ENCODE measurements at regions not wholly inside any gene's neighbourhood (a gene's known extent, or its start where the extent isn't known, plus 50 kb on each side); places are given as distances from the start of the nearest gene placed in this dataset.

DNA sequence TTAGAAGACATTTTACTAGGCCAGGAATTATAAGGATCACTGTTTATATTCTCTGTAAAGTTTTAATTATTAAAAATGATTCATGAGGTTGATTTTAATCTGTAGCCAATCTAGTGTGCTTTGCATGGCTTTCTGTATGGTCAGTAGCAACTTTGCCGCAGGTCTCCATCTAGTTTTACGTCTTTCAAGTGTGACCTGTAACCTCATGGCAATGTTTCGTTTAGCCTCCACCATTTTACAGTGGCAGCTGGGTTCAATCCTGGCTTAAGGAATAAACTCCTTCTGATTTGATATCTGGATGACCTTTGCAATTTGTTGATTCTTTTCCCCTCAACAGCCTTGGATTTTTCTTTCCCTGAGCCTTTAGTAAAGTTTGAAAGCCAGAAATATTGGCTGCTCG is 434.5 kb upstream of the CDH9 start:
- Histone ChIP-seq H3K4me1 (ENCODE audit: low read length) (no peaks in the 10 kb centered on the region), H2AFZ (ENCODE audit: low read depth, low read length) (no peak overlapping the region), H3K79me2 (ENCODE audit: low read length) (no peaks in the 10 kb centered on the region), H3K36me3 (replicated peaks; ENCODE audit: low read depth, low read length) (no peaks in the 10 kb centered on the region), H3K27me3 (ENCODE audit: low read depth, low read length) (no peaks in the 10 kb centered on the region), H3K27ac (ENCODE audit: low read length) (no peak overlapping the region), H4K20me1 (ENCODE audit: insufficient read depth, low read length) (no peaks in the 10 kb centered on the region), H3K9me3 (ENCODE audit: insufficient read depth, low read length) (no peaks in the 10 kb centered on the region), H3K4me3 (ENCODE audit: low read length) (no peak overlapping the region), H3K4me2 (ENCODE audit: low read length) (no peak overlapping the region), H3K9ac (ENCODE audit: low read length) (no peak overlapping the region)
- TF ChIP-seq EZH2phosphoT487 (IDR thresholded peaks at IDR 0.05; ENCODE audit: low read depth) = no peak
- TF ChIP-seq, protein P1, sequence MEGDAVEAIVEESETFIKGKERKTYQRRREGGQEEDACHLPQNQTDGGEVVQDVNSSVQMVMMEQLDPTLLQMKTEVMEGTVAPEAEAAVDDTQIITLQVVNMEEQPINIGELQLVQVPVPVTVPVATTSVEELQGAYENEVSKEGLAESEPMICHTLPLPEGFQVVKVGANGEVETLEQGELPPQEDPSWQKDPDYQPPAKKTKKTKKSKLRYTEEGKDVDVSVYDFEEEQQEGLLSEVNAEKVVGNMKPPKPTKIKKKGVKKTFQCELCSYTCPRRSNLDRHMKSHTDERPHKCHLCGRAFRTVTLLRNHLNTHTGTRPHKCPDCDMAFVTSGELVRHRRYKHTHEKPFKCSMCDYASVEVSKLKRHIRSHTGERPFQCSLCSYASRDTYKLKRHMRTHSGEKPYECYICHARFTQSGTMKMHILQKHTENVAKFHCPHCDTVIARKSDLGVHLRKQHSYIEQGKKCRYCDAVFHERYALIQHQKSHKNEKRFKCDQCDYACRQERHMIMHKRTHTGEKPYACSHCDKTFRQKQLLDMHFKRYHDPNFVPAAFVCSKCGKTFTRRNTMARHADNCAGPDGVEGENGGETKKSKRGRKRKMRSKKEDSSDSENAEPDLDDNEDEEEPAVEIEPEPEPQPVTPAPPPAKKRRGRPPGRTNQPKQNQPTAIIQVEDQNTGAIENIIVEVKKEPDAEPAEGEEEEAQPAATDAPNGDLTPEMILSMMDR (IDR thresholded peaks at IDR 0.05; ENCODE audit: low read depth, low read length) = no peak

DNA sequence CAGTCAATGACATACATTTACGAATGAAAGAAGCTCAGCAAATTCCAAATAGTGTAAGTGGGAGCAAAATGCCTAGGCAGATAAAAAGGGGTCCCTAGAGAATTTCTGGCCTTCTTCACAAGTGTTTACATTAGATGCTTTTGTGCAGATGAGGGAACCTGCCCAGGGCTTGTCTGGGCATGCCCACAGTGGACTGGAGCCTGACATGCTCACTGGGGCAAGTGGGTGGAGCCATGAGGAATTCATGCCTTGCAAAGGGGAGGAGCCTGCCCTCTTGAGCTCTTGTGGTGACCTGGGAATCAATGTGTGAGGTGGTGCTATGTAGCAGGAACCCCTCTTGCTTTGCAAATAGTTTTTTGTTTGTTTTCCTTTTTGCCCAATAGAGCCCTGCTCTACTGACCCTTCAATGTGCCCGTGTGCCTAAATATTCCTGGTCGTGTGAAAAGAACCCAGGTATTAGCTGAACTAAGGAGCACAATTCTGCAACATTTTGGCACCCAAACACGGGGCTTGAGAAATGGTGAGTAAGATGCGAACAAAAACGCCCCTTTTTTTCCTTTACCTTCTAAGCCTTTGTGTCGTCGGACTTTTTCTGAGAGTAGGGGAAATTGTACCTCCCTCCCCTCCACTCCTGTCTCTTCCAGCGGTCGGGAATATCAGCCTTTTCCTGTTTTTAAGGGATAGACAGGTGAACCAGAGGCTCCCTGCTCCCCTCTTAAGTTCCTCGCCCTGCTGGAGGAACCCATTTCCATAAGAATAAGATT is 433.8 kb upstream of the CDH9 start:
- no peak overlapping the region for H3K4me3 ChIP-seq (ENCODE audit: low read length)
- no peaks in the 10 kb centered on the region for H3K4me1 ChIP-seq (ENCODE audit: low read length)
- H3K9ac ChIP-seq (ENCODE audit: low read length) = no peak overlapping the region
- TF ChIP-seq, protein P1 (IDR thresholded peaks at IDR 0.05; ENCODE audit: low read depth, low read length) = no peak
- TF ChIP-seq EZH2phosphoT487 (IDR thresholded peaks at IDR 0.05; ENCODE audit: low read depth) = no peak
- H3K4me2 ChIP-seq (ENCODE audit: low read length) = no peak overlapping the region
- no peaks in the 10 kb centered on the region for H4K20me1 ChIP-seq (ENCODE audit: insufficient read depth, low read length)
- no peaks in the 10 kb centered on the region for H3K79me2 ChIP-seq (ENCODE audit: low read length)
- no peaks in the 10 kb centered on the region for H3K36me3 ChIP-seq (replicated peaks; ENCODE audit: low read depth, low read length)
- H3K9me3 ChIP-seq (ENCODE audit: insufficient read depth, low read length) = no peaks in the 10 kb centered on the region
- H2AFZ ChIP-seq (ENCODE audit: low read depth, low read length) = no peak overlapping the region
- no peaks in the 10 kb centered on the region for H3K27me3 ChIP-seq (ENCODE audit: low read depth, low read length)
- H3K27ac ChIP-seq (ENCODE audit: low read length) = no peak overlapping the region

DNA sequence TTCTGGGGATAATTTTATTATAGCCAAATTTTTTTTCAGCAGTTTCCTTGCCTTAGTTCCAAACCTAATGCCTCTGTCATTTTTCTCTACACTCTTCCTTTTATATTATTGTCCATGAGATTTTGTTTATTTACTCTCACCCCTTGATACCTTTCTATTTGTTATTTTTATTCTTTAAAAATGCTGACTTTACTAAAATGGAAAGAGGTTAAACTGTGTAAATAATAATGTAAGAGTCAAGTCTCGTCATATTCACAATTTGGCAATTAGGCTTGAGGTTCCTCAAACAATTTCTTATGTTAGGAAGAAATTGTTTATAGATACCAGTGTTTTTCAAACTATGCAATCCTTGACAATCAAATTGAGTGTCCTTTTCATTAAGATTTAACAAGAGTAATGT is 428.6 kb upstream of the CDH9 start:
- TF ChIP-seq, protein P1 (IDR thresholded peaks at IDR 0.05; ENCODE audit: low read depth, low read length) = no peak
- no peak for TF ChIP-seq EZH2phosphoT487 (IDR thresholded peaks at IDR 0.05; ENCODE audit: low read depth)
- Histone ChIP-seq H2AFZ (ENCODE audit: low read depth, low read length) (no peak overlapping the region), H3K79me2 (ENCODE audit: low read length) (no peaks in the 10 kb centered on the region), H3K27me3 (ENCODE audit: low read depth, low read length) (no peaks in the 10 kb centered on the region), H3K4me1 (ENCODE audit: low read length) (no peaks in the 10 kb centered on the region), H3K9ac (ENCODE audit: low read length) (no peak overlapping the region), H3K36me3 (replicated peaks; ENCODE audit: low read depth, low read length) (no peaks in the 10 kb centered on the region), H3K4me3 (ENCODE audit: low read length) (no peak overlapping the region), H3K4me2 (ENCODE audit: low read length) (no peak overlapping the region), H3K9me3 (ENCODE audit: insufficient read depth, low read length) (no peaks in the 10 kb centered on the region), H4K20me1 (ENCODE audit: insufficient read depth, low read length) (no peaks in the 10 kb centered on the region), H3K27ac (ENCODE audit: low read length) (no peak overlapping the region)

- H3K36me3 ChIP-seq (replicated peaks; ENCODE audit: low read depth, low read length) = no peaks in the 10 kb centered on the region
- H2AFZ ChIP-seq (ENCODE audit: low read depth, low read length) = no peak overlapping the region
- H3K9me3 ChIP-seq (ENCODE audit: insufficient read depth, low read length) = no peaks in the 10 kb centered on the region
- H3K4me1 ChIP-seq (ENCODE audit: low read length) = no peaks in the 10 kb centered on the region
- H3K27ac ChIP-seq (ENCODE audit: low read length) = no peak overlapping the region
- no peaks in the 10 kb centered on the region for H3K79me2 ChIP-seq (ENCODE audit: low read length)
- no peak overlapping the region for H3K9ac ChIP-seq (ENCODE audit: low read length)
- no peaks in the 10 kb centered on the region for H4K20me1 ChIP-seq (ENCODE audit: insufficient read depth, low read length)
- no peak overlapping the region for H3K4me3 ChIP-seq (ENCODE audit: low read length)
- no peak overlapping the region for H3K4me2 ChIP-seq (ENCODE audit: low read length)
- no peak for TF ChIP-seq EZH2phosphoT487 (IDR thresholded peaks at IDR 0.05; ENCODE audit: low read depth)
- TF ChIP-seq, protein P1 (IDR thresholded peaks at IDR 0.05; ENCODE audit: low read depth, low read length) = no peak
- H3K27me3 ChIP-seq (ENCODE audit: low read depth, low read length) = no peaks in the 10 kb centered on the region
Observed at GRCh38 chr5:27465140-27465539, 426.8 kb upstream of the CDH9 start.

Data from OCI-LY3 (cell line).